Epithelial cell of proximal tubule (primary cell): ENCODE measurements at regions not wholly inside any gene's neighbourhood (a gene's known extent, or its start where the extent isn't known, plus 50 kb on each side); places are given as distances from the start of the nearest gene placed in this dataset.
A peak's percentile ranks its signal among the peaks of the same experiment; 100 is the strongest.

Experiments used
- DNase-seq: peaks from one replicate; pipeline ENCODE4 v3.0.0-alpha.2; 2011; ENCODE audit warnings: low read depth
- H3K4me3 ChIP-seq: 2 replicates; pipeline ENCODE4 v1.5.1; 2011; ENCODE audit warnings: low read depth, mild to moderate bottlenecking, low read length
- CTCF ChIP-seq: conservative IDR thresholded peaks from 2 replicates; pipeline ENCODE4 v1.5.1; 2012; ENCODE audit warnings: low read depth, mild to moderate bottlenecking, low read length

- peak; percentile 12 for TF ChIP-seq CTCF
- DNase-seq, result no peak
- no peak overlapping the region for H3K4me3 ChIP-seq
These were observed 1437.6 kb downstream of the UQCRFS1 start for GRCh38 chr19:27775395-27775794.

- peak; percentile 49 for TF ChIP-seq CTCF
- no peak overlapping the region for H3K4me3 ChIP-seq
- no peak for DNase-seq
These were observed 1438.1 kb downstream of the UQCRFS1 start for GRCh38 chr19:27774827-27775226.

- DNase-seq, result no peak
- TF ChIP-seq CTCF, result peak; percentile 44
- no peak overlapping the region for H3K4me3 ChIP-seq
These were observed 1438.6 kb downstream of the UQCRFS1 start for GRCh38 chr19:27774337-27774736.

- H3K4me3 ChIP-seq, result no peak overlapping the region
- no peak for TF ChIP-seq CTCF
- no peak for DNase-seq
These were observed 1439.4 kb downstream of the UQCRFS1 start for GRCh38 chr19:27773318-27774094.

GRCh38 chr19:27772059-27772458, 1440.9 kb downstream of the UQCRFS1 start:
- no peak for DNase-seq
- H3K4me3 ChIP-seq, result no peak overlapping the region
- TF ChIP-seq CTCF, result no peak

GRCh38 chr19:27770095-27770494, 1442.9 kb downstream of the UQCRFS1 start:
- TF ChIP-seq CTCF, result no peak

GRCh38 chr19:27767234-27767633, 1445.7 kb downstream of the UQCRFS1 start:
- DNase-seq, result no peak
- TF ChIP-seq CTCF, result no peak
- H3K4me3 ChIP-seq, result no peak overlapping the region

More at GRCh38 chr19:27770095-27770494, 1442.9 kb downstream of the UQCRFS1 start:
- no peak overlapping the region for H3K4me3 ChIP-seq
- no peak for DNase-seq
